SIG-M5 (cell line): ENCODE measurements at regions not wholly inside any gene's neighbourhood (a gene's known extent, or its start where the extent isn't known, plus 50 kb on each side); places are given as distances from the start of the nearest gene placed in this dataset.

Experiments used
- DNase-seq: peaks from one replicate; lab custom pipeline; 2025; lab: John Stamatoyannopoulos, UW

DNA sequence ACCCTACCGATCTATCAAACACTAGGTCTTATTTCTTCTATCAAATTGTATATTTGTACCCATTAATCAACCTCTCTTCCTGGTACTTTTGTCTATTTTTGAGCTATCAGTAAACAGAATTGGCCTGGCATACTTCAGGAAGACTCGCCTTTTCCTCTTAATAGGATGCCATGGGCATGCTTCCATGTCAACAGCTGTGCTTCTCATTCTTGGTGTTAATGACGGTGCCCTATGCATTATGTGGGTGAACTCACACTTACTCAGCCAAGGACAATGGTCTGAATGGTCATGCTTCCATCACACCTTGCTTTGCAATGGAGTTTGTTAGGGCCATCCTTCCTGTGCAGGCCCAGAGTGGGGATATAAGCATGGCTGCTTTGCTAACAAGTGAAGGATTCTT, 521.8 kb downstream of the MIAT start:
- no peak for DNase-seq

DNA sequence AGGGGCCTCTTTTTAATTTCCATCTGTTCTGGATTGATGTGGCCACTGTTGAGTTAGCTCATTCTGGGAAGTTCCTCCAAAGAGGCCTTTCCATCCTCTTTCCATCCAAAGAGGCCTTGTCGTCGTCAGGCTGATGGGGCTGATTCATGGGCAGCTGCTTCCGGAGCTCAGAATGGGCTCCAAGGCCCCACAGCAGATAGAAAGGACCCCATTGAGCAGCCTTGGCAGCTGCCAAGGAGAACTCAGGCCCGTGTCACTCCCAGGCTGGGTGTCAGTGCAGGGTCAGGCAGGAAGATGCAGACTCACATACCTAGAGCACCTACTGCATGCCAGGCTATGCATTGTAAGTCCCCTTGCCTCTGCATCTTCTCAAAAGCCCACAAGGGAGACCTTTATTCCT, 524.1 kb downstream of the MIAT start:
- no peak for DNase-seq

DNA sequence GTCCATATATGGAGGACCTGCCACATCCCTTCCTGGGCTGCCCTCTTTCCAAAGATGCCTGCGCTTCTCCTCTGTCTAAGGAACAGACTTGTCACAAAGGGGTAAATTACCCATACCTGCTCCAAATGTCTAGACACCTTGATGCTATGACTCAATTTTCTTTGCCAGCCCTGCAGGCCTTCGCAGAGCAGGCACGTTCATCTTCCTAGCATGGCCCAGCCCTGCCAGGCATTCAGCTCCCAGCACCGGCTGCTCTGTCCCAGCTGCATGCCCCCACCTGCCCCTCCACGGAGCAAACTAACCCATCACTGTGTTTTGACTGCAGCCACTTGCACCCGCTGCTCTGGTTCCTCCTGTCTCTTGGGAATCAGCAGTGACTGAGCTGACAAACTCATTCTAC, 526.1 kb downstream of the MIAT start:
- DNase-seq = no peak

DNA sequence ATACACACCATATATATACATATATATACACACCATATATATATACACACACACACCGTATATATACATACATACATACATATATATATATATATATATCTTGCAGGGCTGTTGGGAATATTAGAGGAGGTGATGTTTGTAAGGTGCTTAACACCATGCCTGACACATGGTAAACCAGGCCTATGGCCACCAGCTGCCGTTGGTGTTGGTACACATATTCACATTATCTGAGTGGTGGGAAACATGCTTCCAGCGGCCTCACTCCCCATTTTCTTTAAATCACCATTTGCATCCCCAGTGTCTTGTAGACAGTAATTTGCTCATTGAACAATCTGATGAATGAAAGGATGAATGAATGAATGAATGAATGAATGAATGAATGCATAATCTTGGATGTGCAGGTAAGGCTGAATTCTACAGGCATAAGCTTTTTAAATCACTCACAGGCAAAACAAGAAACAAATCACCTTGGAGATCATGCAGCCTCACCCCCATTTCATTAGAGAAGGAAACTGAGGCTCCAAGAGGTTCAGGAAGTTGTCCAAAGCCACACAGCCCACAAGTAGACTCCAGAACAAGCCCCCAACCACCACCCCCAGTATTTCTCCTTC, 527.8 kb downstream of the MIAT start:
- DNase-seq = no peak

DNA sequence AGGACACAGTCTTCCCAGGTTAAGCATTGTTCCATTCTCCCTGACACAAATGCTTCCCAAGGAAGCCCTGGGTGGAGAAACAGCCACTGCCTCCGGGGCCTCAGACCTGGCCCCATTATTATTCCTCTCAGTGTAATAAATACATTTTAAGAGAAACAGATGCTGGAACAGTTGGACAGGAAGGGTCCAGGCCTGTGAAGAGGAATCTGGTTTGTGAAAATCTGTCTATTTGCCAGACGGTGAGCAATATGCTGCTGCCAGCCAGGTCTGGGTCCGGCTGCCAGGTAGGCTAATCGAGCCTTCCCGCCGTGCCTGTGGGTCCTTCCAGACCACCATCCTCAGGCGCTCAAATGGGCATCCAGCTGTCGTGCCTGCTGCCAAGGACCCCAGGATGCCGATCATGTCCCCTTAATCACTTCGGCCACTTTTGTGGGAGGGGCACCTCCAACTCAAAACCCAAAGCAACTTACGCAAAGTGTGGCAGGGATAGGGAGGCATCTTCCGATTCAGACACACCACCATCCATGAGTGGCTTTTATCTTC, 528.4 kb downstream of the MIAT start:
- no peak for DNase-seq

DNA sequence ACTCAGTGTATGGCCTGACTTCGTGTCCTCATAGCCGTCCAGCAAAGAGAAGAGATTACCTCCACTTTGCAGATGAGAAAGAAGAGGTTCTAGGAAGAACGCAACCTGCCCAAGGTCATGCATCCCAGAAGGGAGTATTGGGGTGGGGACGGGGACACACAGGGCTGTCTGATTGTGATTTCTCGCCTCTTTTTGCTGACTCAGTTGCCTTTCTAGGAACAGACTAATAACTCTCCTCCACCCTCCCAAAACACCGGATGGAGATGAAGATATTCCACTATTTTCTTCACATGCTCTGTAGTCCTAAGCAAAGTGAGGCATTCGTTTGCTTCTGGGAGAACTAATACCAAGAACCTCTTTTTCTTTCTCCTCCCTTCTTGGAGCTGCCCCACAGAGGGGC, 529.3 kb downstream of the MIAT start:
- no peak for DNase-seq

DNA sequence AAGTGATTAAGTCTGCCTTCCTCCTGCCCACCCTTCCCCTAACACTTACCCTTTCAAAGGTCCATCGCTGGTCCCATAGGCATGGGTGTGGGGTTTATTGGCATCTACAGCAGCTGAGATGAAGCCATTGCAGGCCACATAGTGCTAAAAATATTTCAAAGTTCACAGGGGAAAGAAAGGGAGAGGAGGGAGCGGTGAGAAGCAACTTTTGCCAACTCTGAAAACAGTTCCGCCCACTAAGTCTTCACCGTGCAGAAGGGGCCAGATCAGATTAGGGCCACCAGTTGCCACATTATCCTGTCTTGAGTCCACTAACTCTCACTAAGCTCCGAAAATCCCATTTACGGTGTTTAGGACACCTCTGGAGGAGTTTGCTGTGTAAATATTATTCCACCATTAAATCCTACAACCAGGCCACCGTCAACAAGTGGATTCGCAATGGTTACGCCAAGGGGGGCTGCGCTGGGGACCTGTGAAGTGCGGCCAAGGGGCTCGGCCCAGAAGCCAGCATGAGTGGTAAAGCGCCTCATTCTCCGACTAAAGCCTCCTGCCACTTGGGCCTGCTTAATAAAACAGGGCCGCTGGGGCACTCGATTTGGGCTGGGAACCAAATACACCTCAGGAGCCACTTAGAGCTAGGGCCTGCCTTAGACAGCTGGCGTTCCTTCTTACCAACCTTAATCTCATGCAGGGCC, 534.9 kb downstream of the MIAT start:
- DNase-seq = no peak

DNA sequence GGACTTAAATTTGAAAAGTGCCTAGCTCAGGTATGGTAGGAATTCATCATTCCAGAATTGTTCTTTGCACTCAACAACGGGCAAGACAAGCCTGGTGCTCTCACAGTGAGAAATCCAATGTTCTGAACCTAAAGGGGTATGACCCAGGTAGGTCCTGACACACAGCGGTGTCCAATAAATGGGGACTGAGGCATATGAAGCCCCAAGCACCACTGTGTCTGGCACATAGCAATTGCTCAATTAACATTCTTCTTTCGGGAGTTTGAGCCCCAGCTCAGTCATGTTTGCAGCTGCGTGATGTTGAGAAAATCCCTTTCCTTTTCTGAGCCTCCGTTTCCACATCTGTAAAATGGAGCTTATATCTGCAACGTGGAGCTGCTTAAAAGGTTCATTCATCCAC, 535.8 kb downstream of the MIAT start:
- no peak for DNase-seq

DNA sequence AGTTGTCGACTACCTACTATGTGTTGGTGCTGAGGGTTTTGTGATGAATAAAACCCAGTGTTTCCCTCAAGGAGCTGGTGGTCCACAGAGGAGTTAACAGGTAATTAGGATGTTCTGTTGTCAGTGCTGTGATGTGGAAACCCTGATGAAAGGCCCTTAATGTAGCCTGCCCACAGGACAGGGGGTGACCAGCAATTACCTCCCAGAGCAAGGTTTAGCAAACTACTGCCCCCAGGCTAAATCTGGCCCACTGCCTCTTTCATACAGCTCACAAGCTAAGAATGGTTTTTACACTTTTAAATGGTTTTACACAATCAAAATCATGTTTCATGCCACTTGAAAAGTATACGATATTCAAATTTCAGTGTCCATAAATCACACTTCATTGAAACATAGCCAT, 536.2 kb downstream of the MIAT start:
- no peak for DNase-seq

DNA sequence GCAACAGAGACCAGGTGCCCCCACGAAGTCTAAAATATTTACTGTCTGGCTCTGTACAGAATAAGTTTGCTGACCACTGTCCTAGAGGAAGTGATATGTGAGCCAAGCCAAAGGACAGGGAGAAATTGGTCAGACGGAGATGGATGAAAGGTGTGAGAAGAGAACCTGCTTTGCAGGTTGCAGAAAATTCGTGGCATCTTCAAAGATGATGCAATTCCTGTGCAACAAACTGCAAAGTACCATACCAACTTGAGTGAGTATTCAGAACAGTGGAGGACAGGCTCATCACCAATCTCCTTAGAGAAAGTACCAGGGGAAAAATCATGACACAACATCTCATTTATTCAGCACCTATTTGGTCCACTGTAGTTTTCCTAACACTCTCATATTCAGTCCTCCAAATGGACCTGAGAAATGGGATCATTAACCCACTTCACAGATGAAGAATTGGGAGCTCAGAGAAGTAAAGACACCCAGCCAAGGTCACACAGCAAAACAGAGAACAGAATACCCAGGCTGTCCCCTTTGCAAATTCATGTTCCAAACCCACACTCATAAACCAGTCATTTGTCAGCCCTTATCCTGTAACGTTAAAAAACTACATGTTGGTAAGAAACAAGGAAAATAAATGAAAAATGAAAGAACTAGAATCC, 536.8 kb downstream of the MIAT start:
- DNase-seq = no peak

DNA sequence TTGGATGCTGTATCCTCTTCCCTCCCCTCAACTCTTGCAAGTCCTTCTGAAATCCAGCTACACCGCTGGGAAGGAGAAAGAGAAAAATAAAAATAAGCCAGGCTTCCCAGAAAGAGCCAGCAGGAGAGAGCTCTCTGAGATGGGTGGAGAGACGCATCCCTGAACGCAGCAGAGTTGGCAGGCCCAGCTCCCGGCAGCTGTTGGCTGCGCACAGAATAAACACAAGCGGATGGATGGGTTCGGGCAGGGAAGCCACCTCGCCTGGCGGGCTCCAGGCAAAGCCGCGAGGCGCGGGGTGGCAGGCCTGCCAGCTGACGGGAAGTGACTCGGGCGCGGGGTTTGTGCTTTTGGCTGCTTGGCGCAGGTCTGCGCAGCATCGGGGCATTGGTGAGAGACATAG, 537.7 kb downstream of the MIAT start:
- DNase-seq = no peak

DNA sequence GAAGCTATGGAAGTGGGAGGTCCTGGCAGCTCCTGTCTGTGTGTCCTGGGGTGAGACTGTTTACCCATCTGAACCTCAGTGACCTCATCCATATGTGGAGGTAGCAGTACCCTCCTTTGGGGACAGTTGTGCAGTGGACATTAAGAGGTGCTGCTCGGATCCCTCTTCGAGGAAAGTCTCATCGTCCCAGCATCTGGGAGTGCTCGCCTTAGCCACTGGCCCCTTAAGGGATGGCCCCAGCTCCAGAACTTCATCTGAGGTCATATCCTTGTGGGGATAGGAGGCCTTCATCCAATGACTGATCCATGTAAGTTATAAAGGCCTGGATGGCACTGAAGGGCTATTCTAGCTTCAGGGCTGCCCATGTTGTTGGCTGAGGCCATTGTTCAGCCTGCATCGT, 538.1 kb downstream of the MIAT start:
- no peak for DNase-seq

DNA sequence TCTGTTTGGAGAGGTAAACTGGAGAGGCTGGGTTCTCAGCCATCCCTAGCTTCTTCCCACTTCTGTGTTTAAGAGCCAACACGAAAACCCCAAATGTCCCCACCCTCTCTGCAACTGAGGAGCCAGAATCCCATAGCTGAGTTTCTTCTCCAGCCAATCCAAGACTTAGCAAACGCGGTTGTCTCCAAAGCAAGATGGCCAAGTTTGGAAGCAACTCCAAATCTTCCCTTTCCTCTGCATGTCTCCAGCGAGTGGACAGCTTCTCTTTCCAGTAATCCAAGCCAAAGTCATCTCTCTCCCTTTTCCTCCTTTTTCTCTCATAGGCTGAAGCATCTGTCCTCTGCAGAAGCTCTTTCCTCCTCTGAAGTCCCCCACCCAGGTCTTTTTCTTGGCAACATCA, 539.2 kb downstream of the MIAT start:
- DNase-seq = no peak

DNA sequence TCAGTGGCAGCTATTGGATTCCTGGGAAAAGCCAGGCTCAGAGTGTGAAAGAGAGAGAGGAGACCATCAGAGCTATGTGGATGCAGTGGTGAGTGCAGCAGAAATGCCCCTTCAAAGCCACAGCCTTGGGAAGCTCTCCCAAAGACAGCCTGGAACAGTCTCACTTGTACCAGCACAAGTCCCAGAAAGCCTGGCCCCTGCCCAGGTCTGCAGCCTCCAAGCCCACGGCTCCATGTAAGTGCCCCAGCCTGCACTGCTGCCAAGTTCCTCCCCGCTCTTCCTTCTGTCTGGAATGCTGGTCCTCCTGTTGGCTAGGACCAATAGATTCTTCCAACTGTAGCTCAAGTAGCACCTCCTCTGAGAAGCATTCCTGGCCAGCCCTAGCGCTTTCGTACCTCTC, 539.7 kb downstream of the MIAT start:
- no peak for DNase-seq

DNA sequence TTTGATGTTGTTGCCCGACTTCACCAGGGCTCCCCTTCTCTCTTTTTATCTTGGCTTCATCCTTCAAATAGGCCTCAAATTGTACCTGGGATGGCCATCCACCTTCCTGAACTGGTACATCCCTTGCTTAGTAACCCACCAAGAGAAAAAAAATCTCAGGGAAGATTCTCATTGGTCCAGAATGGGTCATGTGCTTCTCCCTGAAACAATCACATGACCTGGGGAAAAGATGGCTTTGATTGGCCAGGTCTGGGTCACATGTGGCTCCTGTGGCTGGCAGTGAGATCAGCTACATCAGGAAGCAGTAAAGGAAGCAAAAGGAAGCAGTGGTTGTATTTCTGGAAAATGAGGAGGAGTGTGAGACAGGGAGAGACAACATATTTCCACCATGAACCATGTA, 540.2 kb downstream of the MIAT start:
- DNase-seq = no peak

DNA sequence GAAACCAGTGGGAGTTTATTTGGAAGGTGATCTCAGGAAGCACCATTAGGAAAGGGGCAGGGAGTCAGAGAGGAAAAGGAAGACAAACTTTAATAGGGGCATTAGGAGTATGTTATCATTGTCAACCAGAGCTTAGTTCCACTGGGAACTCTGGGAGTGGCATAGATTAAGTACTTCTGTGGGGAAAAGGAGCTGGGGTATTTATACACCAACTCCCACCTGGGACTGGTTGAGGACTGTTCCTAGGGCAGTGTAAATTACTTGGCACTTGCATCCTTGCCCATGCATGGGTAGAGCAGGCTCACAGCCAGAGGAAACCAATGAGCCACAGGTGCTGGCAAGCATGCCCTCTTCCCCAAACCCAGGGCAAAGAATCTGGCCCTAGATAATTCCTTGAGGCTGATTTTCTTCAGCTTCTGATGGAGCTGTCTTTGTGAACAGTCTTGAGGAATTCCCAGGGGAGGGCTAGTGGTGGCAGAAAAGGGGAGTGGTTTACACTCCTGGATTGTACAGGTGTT, 541.2 kb downstream of the MIAT start:
- no peak for DNase-seq

DNA sequence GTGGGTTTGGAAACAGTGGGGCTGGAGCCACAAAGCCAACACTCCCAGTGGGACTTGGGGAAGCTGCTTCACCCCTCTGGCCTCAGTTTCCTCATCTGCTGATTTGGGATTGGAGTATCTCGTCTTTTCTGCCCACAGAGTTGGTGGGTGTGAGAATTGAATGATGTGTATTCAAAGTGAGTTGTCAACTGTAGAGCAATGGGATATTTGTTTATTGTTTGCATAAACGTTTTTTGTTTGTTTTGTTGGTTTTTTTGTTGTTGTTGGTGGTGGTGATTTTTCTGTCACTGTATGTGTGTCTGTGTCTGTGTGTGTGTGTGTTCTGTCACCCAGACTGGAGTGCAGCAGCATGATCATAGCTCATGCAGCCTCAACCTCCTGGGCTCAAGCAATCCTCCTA, 542.0 kb downstream of the MIAT start:
- no peak for DNase-seq

DNA sequence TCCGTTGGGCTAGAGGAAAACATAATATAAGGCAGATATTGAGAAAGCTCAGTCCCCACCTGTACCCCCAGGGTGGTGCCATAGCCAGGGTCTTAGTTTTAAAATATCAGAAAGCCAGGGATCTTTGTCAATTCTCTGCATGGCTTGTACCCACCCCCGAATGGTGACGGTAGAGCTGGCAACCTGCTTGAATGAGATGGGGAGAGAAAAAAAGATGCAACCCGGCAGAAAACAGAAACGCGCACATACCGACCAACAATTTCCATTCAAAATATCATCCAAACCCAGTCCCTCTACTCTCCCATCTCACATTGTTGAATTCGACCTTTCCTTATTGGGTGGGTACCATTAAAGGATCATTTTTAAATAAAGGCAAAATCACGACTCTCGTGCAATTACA, 543.9 kb downstream of the MIAT start:
- no peak for DNase-seq

DNA sequence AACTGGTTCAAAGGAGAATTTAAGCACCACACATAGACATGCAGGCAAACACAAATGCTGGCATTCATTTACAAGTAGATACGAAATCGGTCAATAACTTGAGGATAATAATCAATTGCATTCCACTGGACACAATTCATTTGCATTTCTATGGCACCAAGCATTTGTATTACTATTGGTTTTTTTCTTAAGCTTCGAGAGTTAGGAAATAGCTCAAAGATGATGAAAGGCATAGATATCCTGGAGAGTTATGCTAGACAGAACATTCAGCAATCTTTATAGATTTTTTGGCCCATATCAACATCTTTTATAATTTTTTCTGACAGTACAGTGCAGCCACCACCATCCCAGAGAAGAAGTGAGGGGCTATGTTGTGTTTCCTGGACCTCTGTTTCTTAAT, 544.4 kb downstream of the MIAT start:
- no peak for DNase-seq

DNA sequence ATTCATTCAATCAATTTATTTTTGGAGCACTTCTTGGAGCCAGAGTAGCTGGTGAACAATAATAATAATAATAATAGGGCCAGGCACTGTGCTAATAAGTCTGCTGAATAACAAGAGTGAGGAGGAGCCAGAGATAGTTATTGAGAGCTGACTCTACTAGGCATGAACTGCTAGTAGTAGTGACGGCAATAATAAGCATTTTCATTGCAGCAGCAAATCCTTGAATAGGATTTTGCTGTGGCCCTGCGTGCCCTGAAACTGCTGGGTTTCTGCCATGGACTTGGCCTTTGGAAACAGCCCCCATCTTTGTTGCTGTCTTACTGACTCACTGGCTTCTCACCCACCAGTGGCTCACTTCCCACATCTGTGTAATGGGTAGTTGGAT, 545.9 kb downstream of the MIAT start:
- DNase-seq = no peak

DNA sequence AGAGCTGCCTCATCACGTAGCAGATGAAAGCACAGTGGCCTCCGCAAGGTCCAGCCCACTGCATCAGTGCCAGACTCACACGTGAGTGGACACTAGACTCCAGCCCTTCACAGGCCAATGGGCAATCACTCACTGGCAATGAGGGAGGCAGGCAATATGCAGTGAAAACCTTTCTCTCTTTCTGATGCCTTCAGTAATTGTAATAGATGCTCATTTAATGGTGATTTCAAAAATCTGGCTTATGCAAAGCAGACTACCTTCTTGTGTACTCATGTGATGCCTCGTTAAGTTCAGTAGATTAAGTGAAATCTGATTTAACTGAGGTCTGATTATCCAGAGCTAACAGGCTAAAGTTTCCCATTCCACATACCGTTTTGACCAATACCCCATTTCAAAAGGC, 546.9 kb downstream of the MIAT start:
- no peak for DNase-seq

DNA sequence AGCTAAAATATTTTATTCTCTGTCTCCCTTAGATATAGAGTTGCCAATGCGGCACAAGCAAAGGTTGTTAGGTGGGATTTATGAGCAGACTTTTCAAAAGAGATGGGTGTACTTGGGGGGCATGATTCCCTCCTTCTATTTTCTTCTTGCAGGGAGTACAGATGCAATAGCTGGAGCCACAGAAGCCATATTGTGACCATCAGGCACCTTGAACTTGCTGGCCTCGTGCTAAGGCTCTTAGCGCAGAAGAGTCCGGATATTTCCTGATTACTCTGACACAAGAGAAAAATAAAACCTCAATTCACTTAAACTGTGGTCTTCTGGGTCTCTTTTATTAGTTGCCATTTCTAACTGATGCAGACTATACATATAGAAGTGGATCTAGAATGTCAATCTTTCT, 547.4 kb downstream of the MIAT start:
- DNase-seq = no peak
